ENCODE measurements at regions not wholly inside any gene's neighbourhood (a gene's known extent, or its start where the extent isn't known, plus 50 kb on each side); places are given as distances from the start of the nearest gene placed in this dataset.

GRCh38 chr10:117468665-117469064, 73.9 kb upstream of the EMX2 start:
- no peak for DNase-seq (ENCODE audit: low read depth in 2 of 2)
- no peak for TF ChIP-seq CTCF (IDR thresholded peaks at IDR 0.05; ENCODE audit: low read depth, low read length)
- H3K4me3 ChIP-seq (replicated peaks in 1 of 2; ENCODE audit: low read depth in 2 of 2, low read length in 2 of 2) = no peak overlapping the region

- no peak overlapping the region for H3K4me3 ChIP-seq (replicated peaks in 1 of 2; ENCODE audit: low read depth in 2 of 2, low read length in 2 of 2)
- TF ChIP-seq CTCF (IDR thresholded peaks at IDR 0.05; ENCODE audit: low read depth, low read length) = no peak
- peak in 1 of 2 donors; percentile 67 for DNase-seq (ENCODE audit: low read depth in 2 of 2)
These were observed 78.4 kb upstream of the EMX2 start for GRCh38 chr10:117464176-117464575.

- no peak for DNase-seq (ENCODE audit: low read depth in 2 of 2)
- no peak overlapping the region for H3K4me3 ChIP-seq (replicated peaks in 1 of 2; ENCODE audit: low read depth in 2 of 2, low read length in 2 of 2)
- TF ChIP-seq CTCF (IDR thresholded peaks at IDR 0.05; ENCODE audit: low read depth, low read length) = no peak
These were observed 79.0 kb upstream of the EMX2 start for GRCh38 chr10:117463545-117463920.

GRCh38 chr10:117462816-117463544, 79.6 kb upstream of the EMX2 start:
- no peak for TF ChIP-seq CTCF (IDR thresholded peaks at IDR 0.05; ENCODE audit: low read depth, low read length)
- DNase-seq (ENCODE audit: low read depth in 2 of 2) = no peak
- no peak overlapping the region for H3K4me3 ChIP-seq (replicated peaks in 1 of 2; ENCODE audit: low read depth in 2 of 2, low read length in 2 of 2)

GRCh38 chr10:117462424-117462792, 80.1 kb upstream of the EMX2 start:
- peak in 1 of 2 donors; percentile 22 for DNase-seq (ENCODE audit: low read depth in 2 of 2)
- peak; percentile 22 for TF ChIP-seq CTCF (IDR thresholded peaks at IDR 0.05; ENCODE audit: low read depth, low read length)

GRCh38 chr10:117461766-117462423, 80.7 kb upstream of the EMX2 start:
- TF ChIP-seq CTCF (IDR thresholded peaks at IDR 0.05; ENCODE audit: low read depth, low read length) = no peak
- DNase-seq (ENCODE audit: low read depth in 2 of 2) = peak; percentile 77 to 88
- no peak overlapping the region for H3K4me3 ChIP-seq (replicated peaks in 1 of 2; ENCODE audit: low read depth in 2 of 2, low read length in 2 of 2)

More at GRCh38 chr10:117462424-117462792, 80.1 kb upstream of the EMX2 start:
- H3K4me3 ChIP-seq (replicated peaks in 1 of 2; ENCODE audit: low read depth in 2 of 2, low read length in 2 of 2) = no peak overlapping the region

Measured in cardiac fibroblast (primary cell).